Uterus (tissue), 3 donors: ENCODE measurements at regions not wholly inside any gene's neighbourhood (a gene's known extent, or its start where the extent isn't known, plus 50 kb on each side); places are given as distances from the start of the nearest gene placed in this dataset.

ENCODE experiments used
- DNase-seq, 2 donors: peaks; one replicate each; pipeline ENCODE4 v3.0.0-alpha.2; 2019 to 2020
- H3K27ac ChIP-seq, 2 donors: fragments of 200-600 bp; sonication (generic); 1 replicate in 1 of 2; 2 replicates in 1 of 2; pipeline ENCODE4 v1.5.1; 2016 to 2018
- H3K27me3 ChIP-seq, 2 donors: fragments of 200-600 bp; sonication (generic); one replicate each; pipeline ENCODE4 v1.5.1; 2018 to 2019; ENCODE audit warnings: control low read depth in 1 of 2
- H3K36me3 ChIP-seq, 2 donors: fragments of 200-600 bp; sonication (generic); one replicate each; pipeline ENCODE4 v1.5.1; 2019; ENCODE audit warnings: control low read depth in 1 of 2
- H3K4me1 ChIP-seq, 2 donors: fragments of 200-600 bp; sonication (generic); one replicate each; pipeline ENCODE4 v1.5.1; 2018 to 2019; ENCODE audit warnings: control low read depth in 1 of 2
- H3K4me3 ChIP-seq, 2 donors: fragments of 200-600 bp; sonication (generic); 1 replicate in 1 of 2; 2 replicates in 1 of 2; pipeline ENCODE4 v1.5.1; 2018 to 2019; ENCODE audit warnings: mild to moderate bottlenecking in 1 of 2
- H3K9me3 ChIP-seq, 2 donors: fragments of 200-600 bp; sonication (generic); one replicate each; pipeline ENCODE4 v1.5.1; 2019; ENCODE audit warnings: control low read depth in 1 of 2
- POLR2A ChIP-seq, 2 donors: fragments of 450-650 bp; IDR thresholded peaks; one replicate each; pipeline ENCODE4 v1.6.1; 2016; ENCODE audit warnings: antibody characterized with exemption in 2 of 2, mild to moderate bottlenecking in 1 of 2, moderate library complexity in 1 of 2
- intact Hi-C: fragments of 100-400 bp; cut with DNase I; formaldehyde crosslinking; loops from one replicate; pipeline ENCODE4 v1.15.1; 2023; ENCODE audit warnings: low total_unique reads
- TF ChIP-seq, protein P1 (sequence below), 4 experiments: fragments of 200-600 bp in 2 of 4; fragments of 450-650 bp in 2 of 4; sonication (generic) in 2 of 4; IDR thresholded peaks; one replicate each; pipeline ENCODE4 v1.5.1; 2016 to 2019; ENCODE audit warnings: antibody characterized with exemption in 4 of 4, mild to moderate bottlenecking in 2 of 4, moderate library complexity in 1 of 4
- donor health status: DM: yes; HTN: yes; CAD: no.

DNA sequence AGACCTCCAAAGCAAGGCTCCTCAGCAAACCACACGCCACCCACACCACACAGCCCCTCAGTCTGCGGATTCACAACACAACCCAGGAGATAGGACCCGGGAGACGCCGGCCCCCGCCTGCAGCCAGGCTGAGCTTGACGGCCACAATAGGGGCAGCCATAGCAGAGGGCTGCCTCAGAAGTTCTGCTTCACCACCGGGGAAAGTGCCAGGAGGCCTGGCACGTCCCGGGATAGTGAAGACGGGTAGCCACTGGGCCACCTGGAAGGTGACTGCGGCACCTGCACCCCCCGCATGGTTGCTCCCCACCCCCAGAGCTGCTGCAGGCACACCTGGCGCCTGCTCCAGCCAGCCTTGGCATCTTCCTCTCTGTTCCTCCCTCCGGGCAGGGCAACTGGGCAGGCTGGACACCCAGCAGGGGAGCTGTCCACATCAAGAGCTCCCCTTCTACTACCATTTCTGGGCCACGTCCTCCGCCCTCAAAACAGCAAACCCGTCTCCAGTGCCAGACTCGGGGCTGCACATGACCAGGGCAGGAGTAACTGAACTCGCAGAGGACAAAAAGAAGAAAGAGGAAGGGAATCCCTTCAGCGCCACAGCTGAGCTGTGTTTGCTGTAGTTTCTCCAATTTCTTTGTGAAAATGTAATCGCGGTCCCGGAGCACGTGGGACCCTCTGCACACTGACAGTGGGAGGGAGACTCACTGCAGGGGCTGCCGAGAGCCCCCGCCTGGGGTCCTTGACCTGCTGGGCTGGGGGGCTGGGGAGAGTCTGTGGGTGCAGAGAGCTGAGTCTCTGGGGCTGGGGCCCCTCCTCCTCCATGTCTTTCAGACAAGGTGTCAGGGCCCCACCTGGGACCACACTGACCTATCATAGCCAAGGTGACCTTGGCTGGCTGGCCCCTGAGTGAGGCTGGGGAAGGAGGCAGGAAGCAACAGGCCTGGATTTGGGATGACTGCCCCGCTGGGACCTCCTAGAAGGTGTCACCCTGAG is 74.2 kb upstream of the C14orf180 start:
- Histone ChIP-seq H3K36me3 (no peaks in the 10 kb centered on the region), H3K4me1 (no peaks in the 10 kb centered on the region), H3K4me3 (no peak overlapping the region), H3K27me3 (no peaks in the 10 kb centered on the region), H3K9me3 (no peaks in the 10 kb centered on the region), H3K27ac (no peak overlapping the region)
- no peak for DNase-seq
- intact Hi-C loops = no loop called here
- TF ChIP-seq, protein P1, sequence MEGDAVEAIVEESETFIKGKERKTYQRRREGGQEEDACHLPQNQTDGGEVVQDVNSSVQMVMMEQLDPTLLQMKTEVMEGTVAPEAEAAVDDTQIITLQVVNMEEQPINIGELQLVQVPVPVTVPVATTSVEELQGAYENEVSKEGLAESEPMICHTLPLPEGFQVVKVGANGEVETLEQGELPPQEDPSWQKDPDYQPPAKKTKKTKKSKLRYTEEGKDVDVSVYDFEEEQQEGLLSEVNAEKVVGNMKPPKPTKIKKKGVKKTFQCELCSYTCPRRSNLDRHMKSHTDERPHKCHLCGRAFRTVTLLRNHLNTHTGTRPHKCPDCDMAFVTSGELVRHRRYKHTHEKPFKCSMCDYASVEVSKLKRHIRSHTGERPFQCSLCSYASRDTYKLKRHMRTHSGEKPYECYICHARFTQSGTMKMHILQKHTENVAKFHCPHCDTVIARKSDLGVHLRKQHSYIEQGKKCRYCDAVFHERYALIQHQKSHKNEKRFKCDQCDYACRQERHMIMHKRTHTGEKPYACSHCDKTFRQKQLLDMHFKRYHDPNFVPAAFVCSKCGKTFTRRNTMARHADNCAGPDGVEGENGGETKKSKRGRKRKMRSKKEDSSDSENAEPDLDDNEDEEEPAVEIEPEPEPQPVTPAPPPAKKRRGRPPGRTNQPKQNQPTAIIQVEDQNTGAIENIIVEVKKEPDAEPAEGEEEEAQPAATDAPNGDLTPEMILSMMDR (IDR thresholded peaks at IDR 0.05) = no peak
- no peak for TF ChIP-seq POLR2A (IDR thresholded peaks at IDR 0.05)

DNA sequence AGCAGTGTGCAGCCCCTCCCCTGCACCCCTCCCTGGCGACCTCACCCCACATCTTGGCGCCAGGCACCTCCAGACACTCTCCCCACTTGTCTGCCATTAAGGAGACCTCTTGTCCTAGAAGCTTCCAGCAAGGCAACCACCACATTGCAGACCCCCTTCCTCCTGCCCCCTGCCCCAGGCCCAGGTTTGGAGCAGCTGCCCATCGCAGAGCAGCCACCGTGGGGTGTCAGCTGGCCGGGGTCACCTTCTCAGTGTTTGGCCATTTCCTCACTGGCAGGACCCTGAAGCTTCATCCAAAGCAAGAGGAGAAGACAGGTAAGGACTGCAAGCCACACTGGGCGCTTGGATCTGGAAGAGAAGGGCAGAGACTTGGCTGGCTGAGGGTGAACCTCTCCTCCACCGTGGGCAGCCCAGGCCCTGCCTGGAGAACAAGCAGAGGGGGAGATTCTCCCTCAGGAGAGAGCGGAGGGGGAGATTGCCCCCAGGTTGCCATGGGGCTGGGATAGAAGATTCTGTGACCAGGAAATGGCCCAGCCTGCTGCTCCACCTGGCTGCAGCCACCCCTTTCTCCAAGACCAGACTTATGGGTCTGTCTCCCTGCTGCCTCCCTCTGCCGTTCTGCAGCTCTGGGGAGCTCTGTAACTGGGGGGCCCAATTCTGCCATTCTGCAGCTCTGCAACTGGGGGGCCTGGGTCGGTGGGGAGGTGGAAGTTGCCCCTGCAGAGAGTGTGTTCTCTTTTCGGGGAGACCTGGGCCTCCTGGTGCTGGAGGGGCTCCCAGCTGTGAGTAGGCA is 72.9 kb upstream of the C14orf180 start:
- intact Hi-C loops = no loop called here
- Histone ChIP-seq H3K9me3 (no peaks in the 10 kb centered on the region), H3K4me3 (no peak overlapping the region), H3K4me1 (no peaks in the 10 kb centered on the region), H3K27me3 (no peaks in the 10 kb centered on the region), H3K36me3 (no peaks in the 10 kb centered on the region), H3K27ac (no peak overlapping the region)
- no peak for TF ChIP-seq POLR2A (IDR thresholded peaks at IDR 0.05)
- TF ChIP-seq, protein P1 (IDR thresholded peaks at IDR 0.05) = no peak
- no peak for DNase-seq

DNA sequence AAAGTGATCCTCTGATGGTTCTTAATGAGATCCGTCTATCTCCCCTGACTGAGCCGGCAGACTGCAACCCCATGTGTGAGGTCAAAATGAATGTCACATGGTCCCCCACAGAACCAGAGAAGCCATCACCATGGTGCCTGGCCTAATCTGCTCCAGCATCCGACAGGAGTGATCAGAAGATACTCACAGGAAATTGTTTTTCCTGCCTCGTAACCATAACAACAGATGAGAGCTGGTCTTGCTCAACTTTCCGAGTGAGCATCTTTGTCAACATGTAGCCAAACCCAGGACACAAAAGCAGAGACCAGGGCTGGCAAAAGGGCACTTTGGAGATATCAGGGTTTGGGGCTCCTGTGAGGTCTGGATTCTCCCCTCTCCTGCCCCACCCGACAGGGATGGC is 72.1 kb upstream of the C14orf180 start:
- Histone ChIP-seq H3K36me3 (no peaks in the 10 kb centered on the region), H3K9me3 (no peaks in the 10 kb centered on the region), H3K4me3 (no peak overlapping the region), H3K4me1 (no peaks in the 10 kb centered on the region), H3K27ac (no peak overlapping the region), H3K27me3 (no peaks in the 10 kb centered on the region)
- intact Hi-C loops = no loop called here
- TF ChIP-seq, protein P1 (IDR thresholded peaks at IDR 0.05) = no peak
- TF ChIP-seq POLR2A (IDR thresholded peaks at IDR 0.05) = no peak
- DNase-seq = no peak

DNA sequence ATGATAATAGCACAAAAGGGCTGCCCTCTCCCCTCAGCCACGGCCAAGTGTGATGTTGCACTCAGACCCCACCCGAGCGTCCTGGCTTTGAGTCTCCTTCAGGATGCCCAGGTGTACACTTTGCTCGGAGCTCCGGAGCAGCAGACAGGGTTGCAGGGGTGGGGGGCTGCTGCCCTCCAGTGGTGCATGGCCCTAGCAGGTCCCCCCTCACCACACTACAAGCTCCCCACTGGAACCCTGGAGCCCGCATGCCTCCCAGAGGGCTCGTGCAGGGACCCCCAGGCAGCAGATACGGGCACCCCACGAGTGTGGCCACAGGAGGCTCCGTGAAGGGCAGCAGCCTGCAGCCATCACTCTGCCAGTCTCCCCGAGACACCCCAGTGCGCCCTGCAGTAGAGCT is 69.9 kb upstream of the C14orf180 start:
- TF ChIP-seq, protein P1 (IDR thresholded peaks at IDR 0.05) = no peak
- TF ChIP-seq POLR2A (IDR thresholded peaks at IDR 0.05) = no peak
- no peak for DNase-seq
- intact Hi-C loops = no loop called here

DNA sequence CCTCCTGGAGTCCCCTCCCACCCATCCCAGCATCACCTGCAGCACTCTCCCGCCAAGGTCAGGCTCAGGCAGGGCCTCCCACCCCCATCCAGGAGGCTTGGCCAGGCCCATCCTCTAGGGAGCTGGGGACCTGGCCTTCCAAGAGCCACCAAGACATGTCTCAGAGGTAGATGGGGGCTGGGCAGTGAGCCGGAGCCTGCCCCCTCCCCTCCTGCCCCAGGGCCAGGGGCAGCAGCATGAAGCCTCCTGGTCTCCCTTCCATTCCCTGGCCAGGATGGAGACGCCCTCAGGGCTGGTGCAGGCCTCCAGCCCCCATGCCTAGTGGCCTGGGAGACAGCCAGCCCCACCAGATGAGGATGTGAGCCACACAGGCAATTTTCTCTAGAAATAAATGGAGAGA is 69.3 kb upstream of the C14orf180 start:
- H3K9me3 ChIP-seq = no peaks in the 10 kb centered on the region
- H3K27ac ChIP-seq = no peak overlapping the region
- H3K36me3 ChIP-seq = no peaks in the 10 kb centered on the region
- DNase-seq = no peak
- no peaks in the 10 kb centered on the region for H3K4me1 ChIP-seq
- no peaks in the 10 kb centered on the region for H3K27me3 ChIP-seq
- H3K4me3 ChIP-seq = no peak overlapping the region
- TF ChIP-seq, protein P1 (IDR thresholded peaks at IDR 0.05) = no peak
- TF ChIP-seq POLR2A (IDR thresholded peaks at IDR 0.05) = no peak
- intact Hi-C loops = no loop called here

More for the DNA sequence above, 69.9 kb upstream of the C14orf180 start:
- Histone ChIP-seq H3K9me3 (no peaks in the 10 kb centered on the region), H3K4me3 (no peak overlapping the region), H3K27ac (no peak overlapping the region), H3K27me3 (no peaks in the 10 kb centered on the region), H3K4me1 (no peaks in the 10 kb centered on the region), H3K36me3 (no peaks in the 10 kb centered on the region)
